GM12892 (cell line): ENCODE measurements at regions not wholly inside any gene's neighbourhood (a gene's known extent, or its start where the extent isn't known, plus 50 kb on each side); places are given as distances from the start of the nearest gene placed in this dataset.

Source experiments
- POLR2A ChIP-seq: IDR thresholded peaks from 2 replicates; pipeline ENCODE4 v1.6.1; 2011; ENCODE audit warnings: low read depth, low read length, control low read depth
- POLR2AphosphoS5 ChIP-seq: IDR thresholded peaks from 2 replicates; pipeline ENCODE4 v1.6.1; 2011; ENCODE audit warnings: low read depth, low read length, control low read depth
- TAF1 ChIP-seq: IDR thresholded peaks from 2 replicates; pipeline ENCODE4 v1.6.1; 2011; ENCODE audit warnings: low read depth, mild to moderate bottlenecking, control low read depth, low read length, borderline replicate concordance

GRCh38 chr18:46424898-46425297 lies 232.1 kb downstream of the LOXHD1 start:
- TF ChIP-seq POLR2A = no peak
- no peak for TF ChIP-seq POLR2AphosphoS5
- no peak for TF ChIP-seq TAF1
